ENCODE measurements at regions not wholly inside any gene's neighbourhood (a gene's known extent, or its start where the extent isn't known, plus 50 kb on each side); places are given as distances from the start of the nearest gene placed in this dataset.

- no peaks in the 10 kb centered on the region for H3K27me3 ChIP-seq (ENCODE audit: insufficient read depth, low read depth, low read length)
- H3F3A ChIP-seq (ENCODE audit: insufficient read depth, low read length, poor library complexity, severe bottlenecking): no peaks in the 10 kb centered on the region
- H4K20me1 ChIP-seq (ENCODE audit: insufficient read depth): no peaks in the 10 kb centered on the region
- H3K9ac ChIP-seq (ENCODE audit: low read length): no peak overlapping the region
- H2AFZ ChIP-seq (ENCODE audit: low read depth, low read length): no peak overlapping the region
- H3K36me3 ChIP-seq (ENCODE audit: insufficient read depth, low read length): no peaks in the 10 kb centered on the region
- no peak overlapping the region for H3K4me2 ChIP-seq (ENCODE audit: low read length)
- no peaks in the 10 kb centered on the region for H3K9me2 ChIP-seq (ENCODE audit: insufficient read depth, low read length)
- TF ChIP-seq TAF1 (IDR thresholded peaks at IDR 0.05; ENCODE audit: low read depth) (no peak), EZH2 (IDR thresholded peaks at IDR 0.05; ENCODE audit: borderline replicate concordance, insufficient read depth, low read length, poor library complexity, severe bottlenecking) (no peak), REST (IDR thresholded peaks at IDR 0.05; ENCODE audit: borderline replicate concordance) (no peak), SMC3 (conservative IDR thresholded peaks at IDR 0.05; ENCODE audit: poor library complexity) (no peak), POLR2AphosphoS5 (IDR thresholded peaks at IDR 0.05) (no peak), RAD21 (conservative IDR thresholded peaks at IDR 0.05) (no peak), CTCF (IDR thresholded peaks at IDR 0.05; ENCODE audit: poor library complexity, severe bottlenecking) (no peak), MXI1 (conservative IDR thresholded peaks at IDR 0.05; ENCODE audit: poor library complexity, severe bottlenecking) (no peak), EP300 (conservative IDR thresholded peaks at IDR 0.05; ENCODE audit: poor library complexity, severe bottlenecking) (no peak)
- peaks cover 5% of the 10 kb centered on the region for H3K9me3 ChIP-seq (ENCODE audit: low read length)
- no peak overlapping the region for H3K4me3 ChIP-seq (ENCODE audit: low read length)
- H3K27ac ChIP-seq (ENCODE audit: low read length): no peak overlapping the region
- H3K79me2 ChIP-seq (replicated peaks; ENCODE audit: insufficient read depth, low read length): no peaks in the 10 kb centered on the region
These were observed 66.0 kb upstream of the ADRA2C start for GRCh38 chr4:3700223-3700622.

- Histone ChIP-seq H3K4me3 (ENCODE audit: low read length) (no peak overlapping the region), H3K27me3 (ENCODE audit: insufficient read depth, low read depth, low read length) (no peaks in the 10 kb centered on the region), H3K27ac (ENCODE audit: low read length) (no peak overlapping the region), H3K9ac (ENCODE audit: low read length) (no peak overlapping the region), H3K9me2 (ENCODE audit: insufficient read depth, low read length) (no peaks in the 10 kb centered on the region), H3F3A (ENCODE audit: insufficient read depth, low read length, poor library complexity, severe bottlenecking) (no peaks in the 10 kb centered on the region), H3K36me3 (ENCODE audit: insufficient read depth, low read length) (no peaks in the 10 kb centered on the region), H4K20me1 (ENCODE audit: insufficient read depth) (no peaks in the 10 kb centered on the region), H3K4me2 (ENCODE audit: low read length) (no peak overlapping the region), H3K79me2 (replicated peaks; ENCODE audit: insufficient read depth, low read length) (no peaks in the 10 kb centered on the region), H3K9me3 (ENCODE audit: low read length) (peaks cover 5% of the 10 kb centered on the region), H2AFZ (ENCODE audit: low read depth, low read length) (no peak overlapping the region)
- TF ChIP-seq TAF1 (IDR thresholded peaks at IDR 0.05; ENCODE audit: low read depth) (no peak), SMC3 (conservative IDR thresholded peaks at IDR 0.05; ENCODE audit: poor library complexity) (no peak), POLR2AphosphoS5 (IDR thresholded peaks at IDR 0.05) (no peak)
These were observed 66.5 kb upstream of the ADRA2C start for GRCh38 chr4:3699678-3700077.

- H4K20me1 ChIP-seq (ENCODE audit: insufficient read depth): no peaks in the 10 kb centered on the region
- no peak overlapping the region for H3K4me2 ChIP-seq (ENCODE audit: low read length)
- H3K4me3 ChIP-seq (ENCODE audit: low read length): no peak overlapping the region
- no peaks in the 10 kb centered on the region for H3F3A ChIP-seq (ENCODE audit: insufficient read depth, low read length, poor library complexity, severe bottlenecking)
- H3K36me3 ChIP-seq (ENCODE audit: insufficient read depth, low read length): no peaks in the 10 kb centered on the region
- H3K27ac ChIP-seq (ENCODE audit: low read length): no peak overlapping the region
- no peak overlapping the region for H3K9ac ChIP-seq (ENCODE audit: low read length)
- no peak for TF ChIP-seq REST (IDR thresholded peaks at IDR 0.05; ENCODE audit: borderline replicate concordance)
- TF ChIP-seq EP300 (conservative IDR thresholded peaks at IDR 0.05; ENCODE audit: poor library complexity, severe bottlenecking): no peak
- TF ChIP-seq POLR2AphosphoS5 (IDR thresholded peaks at IDR 0.05): no peak
- no peak for TF ChIP-seq EZH2 (IDR thresholded peaks at IDR 0.05; ENCODE audit: borderline replicate concordance, insufficient read depth, low read length, poor library complexity, severe bottlenecking)
- H3K27me3 ChIP-seq (ENCODE audit: insufficient read depth, low read depth, low read length): no peaks in the 10 kb centered on the region
- no peaks in the 10 kb centered on the region for H3K9me2 ChIP-seq (ENCODE audit: insufficient read depth, low read length)
- H3K9me3 ChIP-seq (ENCODE audit: low read length): peaks cover 5% of the 10 kb centered on the region
- H3K79me2 ChIP-seq (replicated peaks; ENCODE audit: insufficient read depth, low read length): no peaks in the 10 kb centered on the region
- H2AFZ ChIP-seq (ENCODE audit: low read depth, low read length): no peak overlapping the region
These were observed 66.9 kb upstream of the ADRA2C start for GRCh38 chr4:3699261-3699660.

All from neural cell (in vitro differentiated cells).